ENCODE measurements at regions not wholly inside any gene's neighbourhood (a gene's known extent, or its start where the extent isn't known, plus 50 kb on each side); places are given as distances from the start of the nearest gene placed in this dataset.

- no peak for DNase-seq (ENCODE audit: low spot score)
Observed at GRCh38 chr12:105803292-105803691, 335.5 kb downstream of the NUAK1 start.

DNA sequence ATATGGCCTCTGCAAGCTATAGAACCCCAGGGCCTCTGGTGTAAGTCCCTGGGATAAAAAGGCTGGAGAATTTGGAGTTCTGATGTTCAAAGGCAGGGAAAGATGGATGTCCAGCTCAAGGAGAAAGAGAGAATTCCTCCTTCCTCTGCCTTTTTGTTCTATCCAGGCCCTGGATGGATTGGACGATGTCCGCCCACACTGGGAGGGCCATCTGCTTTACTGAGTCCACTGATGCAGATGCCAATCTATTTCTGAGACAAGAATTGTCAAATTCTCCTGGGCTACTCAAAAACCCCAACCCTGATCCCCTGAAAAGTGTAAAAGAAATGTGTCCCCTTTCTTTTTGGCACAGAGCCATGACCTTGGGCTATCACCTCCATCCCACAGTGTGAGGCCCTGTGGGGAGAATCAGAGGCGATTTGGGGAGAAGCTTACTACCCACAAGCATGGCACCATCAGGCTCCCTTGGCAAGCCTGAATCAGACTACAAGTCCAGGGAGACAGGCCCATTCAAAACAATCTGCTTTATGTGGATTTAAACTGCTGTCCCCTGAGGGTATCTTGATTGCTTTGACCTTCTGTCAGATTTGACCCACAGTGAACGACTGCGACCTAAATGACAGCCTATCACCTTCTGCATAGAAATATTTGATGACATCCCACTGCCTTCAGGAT lies 334.0 kb downstream of the NUAK1 start:
- DNase-seq (ENCODE audit: low spot score), result no peak

GRCh38 chr12:105805730-105806399 lies 332.9 kb downstream of the NUAK1 start:
- no peak for DNase-seq (ENCODE audit: low spot score)

DNA sequence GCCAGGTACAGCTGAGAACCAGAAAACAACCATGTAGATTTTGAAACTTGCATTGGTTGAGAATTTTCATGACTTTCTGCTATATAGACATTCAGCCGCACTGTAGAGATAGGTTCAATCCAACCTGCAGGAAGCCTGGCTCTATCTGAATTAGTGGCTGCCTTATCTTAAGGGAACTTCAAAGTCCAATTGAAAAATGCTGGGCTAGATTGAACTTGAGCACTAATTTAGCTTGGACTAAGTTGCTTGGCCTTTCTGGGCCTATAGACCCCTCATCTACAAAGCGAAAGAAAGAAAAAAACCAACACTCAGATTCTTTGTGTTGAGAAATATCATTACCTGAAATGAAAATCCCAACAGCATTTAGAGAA lies 332.4 kb downstream of the NUAK1 start:
- no peak for DNase-seq (ENCODE audit: low spot score)

DNA sequence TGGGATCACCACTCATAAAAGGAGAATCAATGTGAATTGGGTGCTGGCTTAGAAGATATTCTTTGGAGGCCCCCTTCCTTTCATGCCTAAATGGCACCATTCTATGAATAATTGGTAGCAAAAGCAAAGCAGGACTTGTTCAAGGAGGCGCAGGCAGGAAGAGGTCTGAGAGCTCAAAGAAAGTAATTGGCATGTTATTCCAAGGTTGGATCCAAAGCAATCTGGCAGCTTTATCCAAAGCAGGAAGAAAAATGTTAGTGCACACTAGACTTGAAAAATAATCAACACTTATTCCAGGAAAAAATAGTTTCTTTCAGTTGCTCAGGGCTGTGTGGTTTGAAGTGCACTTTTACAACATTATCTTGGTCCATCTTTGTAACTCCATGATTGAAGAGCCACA lies 326.4 kb downstream of the NUAK1 start:
- no peak for DNase-seq (ENCODE audit: low spot score)

DNA sequence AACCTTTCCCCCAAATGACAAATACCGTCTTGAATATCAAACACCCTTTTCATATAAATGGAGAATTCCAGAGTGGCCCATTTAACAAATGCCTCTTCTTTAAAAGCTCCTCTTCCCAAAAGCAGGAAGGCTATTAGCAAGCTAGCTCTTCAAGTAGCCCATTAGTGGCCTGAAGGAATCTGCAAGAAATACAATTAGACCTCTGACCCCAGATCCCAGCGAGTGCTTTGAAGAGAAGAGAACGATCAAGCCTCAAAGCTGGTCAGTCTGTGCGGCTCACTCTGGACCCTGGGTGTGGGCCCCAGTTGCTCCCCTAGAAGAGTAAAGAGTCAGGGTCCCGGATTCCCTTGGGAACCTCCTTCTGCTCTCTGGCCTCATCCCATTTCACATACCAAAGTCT lies 325.6 kb downstream of the NUAK1 start:
- DNase-seq (ENCODE audit: low spot score), result no peak

- no peak for DNase-seq (ENCODE audit: low spot score)
Observed at GRCh38 chr12:105814283-105814682, 324.5 kb downstream of the NUAK1 start.

- DNase-seq (ENCODE audit: low spot score), result no peak
Observed at GRCh38 chr12:105819549-105819948, 319.2 kb downstream of the NUAK1 start.

DNA sequence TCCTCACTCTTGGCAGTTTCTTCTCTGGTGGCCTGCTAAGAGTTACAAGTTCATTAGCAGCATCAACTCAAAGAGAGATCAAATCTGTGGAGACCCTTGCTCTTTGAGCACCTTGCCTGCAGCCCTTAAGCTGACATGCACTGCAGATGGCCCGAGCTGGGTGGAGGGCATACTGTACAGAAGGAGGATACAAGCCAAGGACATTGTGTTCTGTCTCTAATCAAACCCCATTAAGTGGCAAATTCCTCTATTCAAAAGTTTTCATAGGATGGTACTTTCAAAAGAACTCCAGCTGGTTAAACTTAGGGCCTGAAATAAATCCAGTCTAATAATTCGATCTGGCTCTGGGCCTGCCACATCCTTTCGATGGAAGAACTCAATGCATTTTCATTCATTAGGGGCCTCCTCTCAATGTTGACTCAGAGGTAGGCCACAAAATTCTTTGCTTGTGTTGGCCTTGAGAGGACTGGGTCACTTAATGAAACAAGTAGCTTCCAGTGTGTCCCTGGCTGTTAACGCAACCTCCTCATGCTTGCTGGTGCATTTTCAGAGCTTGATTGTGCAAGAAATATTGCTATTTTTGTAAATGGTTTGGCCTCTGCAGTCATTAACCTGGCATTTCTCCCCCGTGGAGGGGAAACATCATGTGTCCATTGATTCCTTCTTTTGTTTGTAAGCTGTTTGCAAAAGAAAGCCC lies 318.2 kb downstream of the NUAK1 start:
- DNase-seq (ENCODE audit: low spot score), result peak; percentile 49

GRCh38 chr12:105822131-105823105 lies 316.3 kb downstream of the NUAK1 start:
- DNase-seq (ENCODE audit: low spot score), result no peak

DNA sequence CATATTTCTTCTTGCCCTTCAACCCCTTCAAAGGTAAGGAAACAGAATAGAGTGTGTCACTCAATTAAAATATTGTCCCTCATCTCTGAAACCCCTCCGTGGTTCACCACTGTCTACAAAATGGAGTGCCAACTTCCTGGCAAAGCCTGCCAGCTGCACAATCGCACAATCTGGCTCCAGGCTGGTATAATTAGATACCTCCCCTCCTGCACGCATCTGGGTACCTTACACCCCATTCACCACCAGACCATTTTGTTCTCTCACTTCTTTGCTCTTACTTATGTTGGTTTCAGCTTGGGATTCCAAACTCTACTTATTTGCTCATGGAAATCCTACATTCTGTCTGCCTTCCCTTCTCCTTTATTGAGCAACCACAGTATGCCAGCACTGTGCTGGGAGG lies 314.9 kb downstream of the NUAK1 start:
- DNase-seq (ENCODE audit: low spot score), result no peak

DNA sequence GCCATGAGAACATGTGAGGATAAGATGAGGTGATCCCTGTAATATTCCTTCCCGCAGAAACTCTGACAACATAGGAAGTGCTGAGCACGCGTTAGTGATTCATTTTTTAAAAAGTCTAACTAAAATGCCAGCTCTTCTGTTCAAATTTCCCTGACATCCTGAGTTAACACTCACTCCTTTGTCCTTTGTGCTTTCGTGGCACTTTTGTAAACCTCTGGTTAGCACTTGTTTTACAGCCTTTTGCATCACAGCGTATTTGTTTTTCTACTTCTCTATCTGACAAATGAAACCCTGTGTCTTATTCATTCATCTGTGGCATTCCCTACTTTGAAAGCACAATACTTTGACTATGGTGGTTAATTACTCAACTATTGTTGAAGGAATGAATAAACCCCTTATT lies 313.6 kb downstream of the NUAK1 start:
- no peak for DNase-seq (ENCODE audit: low spot score)

GRCh38 chr12:105831372-105831771 lies 307.4 kb downstream of the NUAK1 start:
- no peak for DNase-seq (ENCODE audit: low spot score)

- DNase-seq (ENCODE audit: low spot score), result no peak
Observed at GRCh38 chr12:105832021-105832420, 306.7 kb downstream of the NUAK1 start.

- DNase-seq (ENCODE audit: low spot score), result no peak
Observed at GRCh38 chr12:105832806-105833205, 305.9 kb downstream of the NUAK1 start.

DNA sequence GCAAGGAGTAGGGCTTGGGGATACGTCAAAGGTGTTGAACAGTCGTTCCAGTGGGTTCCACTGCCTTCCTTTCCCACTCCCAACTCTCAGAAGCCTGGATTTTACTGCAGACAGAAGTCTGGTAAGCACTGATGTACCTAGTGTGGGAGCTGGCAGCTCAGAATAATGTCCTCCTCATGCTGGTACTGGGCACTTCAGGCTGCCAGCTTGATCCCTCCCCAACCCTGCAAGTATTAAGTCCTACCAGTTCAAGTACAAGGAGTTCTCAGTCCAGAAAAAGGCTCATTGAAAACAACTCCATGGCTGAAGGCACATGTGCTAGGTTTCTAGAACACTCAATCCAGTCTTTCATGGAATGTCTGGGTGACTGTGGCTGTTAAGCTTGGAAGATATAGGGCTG lies 304.3 kb downstream of the NUAK1 start:
- no peak for DNase-seq (ENCODE audit: low spot score)

- no peak for DNase-seq (ENCODE audit: low spot score)
Observed at GRCh38 chr12:105835580-105836241, 303.0 kb downstream of the NUAK1 start.

- DNase-seq (ENCODE audit: low spot score), result no peak
Observed at GRCh38 chr12:105836242-105836622, 302.5 kb downstream of the NUAK1 start.

- no peak for DNase-seq (ENCODE audit: low spot score)
Observed at GRCh38 chr12:105839629-105840127, 299.1 kb downstream of the NUAK1 start.

DNA sequence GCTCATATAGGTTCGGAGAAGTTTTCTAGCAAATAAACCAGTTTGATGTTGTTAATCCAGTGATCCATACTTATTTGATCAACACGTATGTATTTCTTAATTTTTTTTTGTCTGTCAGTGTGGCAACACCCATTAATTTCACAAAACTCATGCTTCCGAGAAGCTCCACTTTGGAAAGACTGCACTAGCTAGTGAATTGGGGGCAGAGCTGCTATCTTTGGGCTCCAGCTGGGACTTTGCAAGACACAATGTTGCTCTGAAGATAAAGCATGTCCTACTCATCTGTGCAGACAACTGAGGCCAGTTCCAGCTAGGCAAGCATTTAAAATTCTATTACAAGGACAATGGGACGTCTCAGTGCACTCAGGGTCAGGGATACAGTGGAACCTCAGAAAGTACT lies 298.4 kb downstream of the NUAK1 start:
- DNase-seq (ENCODE audit: low spot score), result no peak

DNA sequence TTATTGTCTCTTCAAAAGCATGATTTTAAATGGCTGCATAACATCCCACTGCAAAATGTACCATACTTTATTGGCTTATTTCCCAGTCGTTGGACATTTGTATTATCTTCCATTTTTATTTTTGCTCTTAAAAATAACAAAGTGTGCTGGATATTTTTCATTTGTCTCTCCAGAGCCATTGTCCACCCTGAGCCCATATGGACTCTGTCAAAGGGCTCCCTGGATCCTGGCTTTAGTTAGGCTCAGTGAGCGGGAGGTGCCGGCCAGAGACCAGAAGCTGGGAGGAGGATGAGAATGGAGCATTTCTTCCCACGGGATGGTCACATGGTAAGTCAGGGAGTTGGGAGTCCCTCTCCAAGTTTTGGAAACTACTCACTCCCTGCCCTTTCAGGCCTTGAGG lies 296.9 kb downstream of the NUAK1 start:
- DNase-seq (ENCODE audit: low spot score), result no peak

Data from ureter (tissue), 1 donor.